ENCODE measurements at regions not wholly inside any gene's neighbourhood (a gene's known extent, or its start where the extent isn't known, plus 50 kb on each side); places are given as distances from the start of the nearest gene placed in this dataset.

GRCh38 chr11:50181334-50181733, 148.7 kb downstream of the OR4C45 start:
- peaks cover 22% of the 10 kb centered on the region for H3K36me3 Mint-ChIP-seq (ENCODE audit: low read depth)
- no peak overlapping the region for H3K4me2 ChIP-seq
- no peak for DNase-seq (ENCODE audit: low spot score)
- H3K9me3 Mint-ChIP-seq: peaks cover 66% of the 10 kb centered on the region
- H3K4me3 ChIP-seq: no peak overlapping the region
- no peak overlapping the region for H3K27ac Mint-ChIP-seq
- no peaks in the 10 kb centered on the region for H3K4me1 ChIP-seq (ENCODE audit: insufficient read depth)
- H2AFZ ChIP-seq: no peak overlapping the region
- H3F3A ChIP-seq (replicated peaks; ENCODE audit: low read depth): no peaks in the 10 kb centered on the region
- no peak overlapping the region for H3K27ac ChIP-seq (ENCODE audit: low read depth)
- no peaks in the 10 kb centered on the region for H3K79me2 ChIP-seq (replicated peaks; ENCODE audit: insufficient read depth)
- H3K4me3 Mint-ChIP-seq: no peak overlapping the region
- no peaks in the 10 kb centered on the region; the same call in 1 of the 2 replicates for H3K36me3 ChIP-seq (ENCODE audit: insufficient read depth)
- no peaks in the 10 kb centered on the region for H3K9me2 ChIP-seq (ENCODE audit: insufficient read depth)
- TF ChIP-seq, protein P1, sequence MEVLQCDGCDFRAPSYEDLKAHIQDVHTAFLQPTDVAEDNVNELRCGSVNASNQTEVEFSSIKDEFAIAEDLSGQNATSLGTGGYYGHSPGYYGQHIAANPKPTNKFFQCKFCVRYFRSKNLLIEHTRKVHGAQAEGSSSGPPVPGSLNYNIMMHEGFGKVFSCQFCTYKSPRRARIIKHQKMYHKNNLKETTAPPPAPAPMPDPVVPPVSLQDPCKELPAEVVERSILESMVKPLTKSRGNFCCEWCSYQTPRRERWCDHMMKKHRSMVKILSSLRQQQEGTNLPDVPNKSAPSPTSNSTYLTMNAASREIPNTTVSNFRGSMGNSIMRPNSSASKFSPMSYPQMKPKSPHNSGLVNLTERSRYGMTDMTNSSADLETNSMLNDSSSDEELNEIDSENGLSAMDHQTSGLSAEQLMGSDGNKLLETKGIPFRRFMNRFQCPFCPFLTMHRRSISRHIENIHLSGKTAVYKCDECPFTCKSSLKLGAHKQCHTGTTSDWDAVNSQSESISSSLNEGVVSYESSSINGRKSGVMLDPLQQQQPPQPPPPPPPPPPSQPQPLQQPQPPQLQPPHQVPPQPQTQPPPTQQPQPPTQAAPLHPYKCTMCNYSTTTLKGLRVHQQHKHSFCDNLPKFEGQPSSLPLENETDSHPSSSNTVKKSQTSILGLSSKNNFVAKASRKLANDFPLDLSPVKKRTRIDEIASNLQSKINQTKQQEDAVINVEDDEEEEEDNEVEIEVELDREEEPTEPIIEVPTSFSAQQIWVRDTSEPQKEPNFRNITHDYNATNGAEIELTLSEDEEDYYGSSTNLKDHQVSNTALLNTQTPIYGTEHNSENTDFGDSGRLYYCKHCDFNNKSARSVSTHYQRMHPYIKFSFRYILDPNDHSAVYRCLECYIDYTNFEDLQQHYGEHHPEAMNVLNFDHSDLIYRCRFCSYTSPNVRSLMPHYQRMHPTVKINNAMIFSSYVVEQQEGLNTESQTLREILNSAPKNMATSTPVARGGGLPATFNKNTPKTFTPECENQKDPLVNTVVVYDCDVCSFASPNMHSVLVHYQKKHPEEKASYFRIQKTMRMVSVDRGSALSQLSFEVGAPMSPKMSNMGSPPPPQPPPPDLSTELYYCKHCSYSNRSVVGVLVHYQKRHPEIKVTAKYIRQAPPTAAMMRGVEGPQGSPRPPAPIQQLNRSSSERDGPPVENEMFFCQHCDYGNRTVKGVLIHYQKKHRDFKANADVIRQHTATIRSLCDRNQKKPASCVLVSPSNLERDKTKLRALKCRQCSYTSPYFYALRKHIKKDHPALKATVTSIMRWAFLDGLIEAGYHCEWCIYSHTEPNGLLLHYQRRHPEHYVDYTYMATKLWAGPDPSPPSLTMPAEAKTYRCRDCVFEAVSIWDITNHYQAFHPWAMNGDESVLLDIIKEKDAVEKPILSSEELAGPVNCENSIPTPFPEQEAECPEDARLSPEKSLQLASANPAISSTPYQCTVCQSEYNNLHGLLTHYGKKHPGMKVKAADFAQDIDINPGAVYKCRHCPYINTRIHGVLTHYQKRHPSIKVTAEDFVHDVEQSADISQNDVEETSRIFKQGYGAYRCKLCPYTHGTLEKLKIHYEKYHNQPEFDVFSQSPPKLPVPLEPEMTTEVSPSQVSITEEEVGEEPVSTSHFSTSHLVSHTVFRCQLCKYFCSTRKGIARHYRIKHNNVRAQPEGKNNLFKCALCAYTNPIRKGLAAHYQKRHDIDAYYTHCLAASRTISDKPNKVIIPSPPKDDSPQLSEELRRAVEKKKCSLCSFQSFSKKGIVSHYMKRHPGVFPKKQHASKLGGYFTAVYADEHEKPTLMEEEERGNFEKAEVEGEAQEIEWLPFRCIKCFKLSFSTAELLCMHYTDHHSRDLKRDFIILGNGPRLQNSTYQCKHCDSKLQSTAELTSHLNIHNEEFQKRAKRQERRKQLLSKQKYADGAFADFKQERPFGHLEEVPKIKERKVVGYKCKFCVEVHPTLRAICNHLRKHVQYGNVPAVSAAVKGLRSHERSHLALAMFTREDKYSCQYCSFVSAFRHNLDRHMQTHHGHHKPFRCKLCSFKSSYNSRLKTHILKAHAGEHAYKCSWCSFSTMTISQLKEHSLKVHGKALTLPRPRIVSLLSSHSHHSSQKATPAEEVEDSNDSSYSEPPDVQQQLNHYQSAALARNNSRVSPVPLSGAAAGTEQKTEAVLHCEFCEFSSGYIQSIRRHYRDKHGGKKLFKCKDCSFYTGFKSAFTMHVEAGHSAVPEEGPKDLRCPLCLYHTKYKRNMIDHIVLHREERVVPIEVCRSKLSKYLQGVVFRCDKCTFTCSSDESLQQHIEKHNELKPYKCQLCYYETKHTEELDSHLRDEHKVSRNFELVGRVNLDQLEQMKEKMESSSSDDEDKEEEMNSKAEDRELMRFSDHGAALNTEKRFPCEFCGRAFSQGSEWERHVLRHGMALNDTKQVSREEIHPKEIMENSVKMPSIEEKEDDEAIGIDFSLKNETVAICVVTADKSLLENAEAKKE (CRISPR knock-in tag; IDR thresholded peaks at IDR 0.05): no peak
- no peak for TF ChIP-seq EZH2 (IDR thresholded peaks at IDR 0.05; ENCODE audit: low read depth, unreplicated experiment)
- ATAC-seq: no peak
- no peaks in the 10 kb centered on the region for H3K27me3 ChIP-seq (ENCODE audit: insufficient read depth)
- peaks cover 6% of the 10 kb centered on the region for H3K27me3 Mint-ChIP-seq (ENCODE audit: insufficient read depth, low read depth, poor library complexity)
- H3K4me1 Mint-ChIP-seq: no peaks in the 10 kb centered on the region
- H4K20me1 ChIP-seq (replicated peaks; ENCODE audit: insufficient read depth): no peaks in the 10 kb centered on the region

DNA sequence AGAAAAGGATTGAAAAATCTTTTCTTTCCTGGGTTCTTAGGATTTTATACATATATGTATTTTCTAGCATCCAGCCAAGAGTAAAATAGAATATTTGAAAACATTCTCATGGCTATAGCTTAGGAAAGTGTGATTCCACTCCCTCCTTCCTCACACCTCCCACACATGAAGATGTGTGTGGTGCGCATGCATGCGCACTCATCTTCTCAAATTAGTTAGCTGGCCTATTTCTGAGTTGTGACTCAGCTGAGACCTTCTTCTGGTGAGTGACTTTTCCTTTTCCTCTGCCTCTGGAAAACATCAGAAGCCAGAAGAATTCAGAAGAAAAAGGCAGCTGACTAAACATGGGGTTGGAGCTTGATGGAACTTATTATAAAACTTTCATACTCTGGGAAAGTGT, 149.8 kb downstream of the OR4C45 start:
- Mint-ChIP-seq H3K4me3 (no peak overlapping the region), H3K4me1 (no peaks in the 10 kb centered on the region), H3K36me3 (ENCODE audit: low read depth) (peaks cover 22% of the 10 kb centered on the region), H3K27me3 (ENCODE audit: insufficient read depth, low read depth, poor library complexity) (peaks cover 6% of the 10 kb centered on the region), H3K9me3 (peaks cover 74% of the 10 kb centered on the region), H3K27ac (no peak overlapping the region)
- no peaks in the 10 kb centered on the region for H3K27me3 ChIP-seq (ENCODE audit: insufficient read depth)
- peaks cover 4% of the 10 kb centered on the region; the same call in 1 of the 2 replicates for H3K36me3 ChIP-seq (ENCODE audit: insufficient read depth)
- no peaks in the 10 kb centered on the region for H3K9me2 ChIP-seq (ENCODE audit: insufficient read depth)
- no peak for DNase-seq (ENCODE audit: low spot score)
- no peaks in the 10 kb centered on the region for H4K20me1 ChIP-seq (replicated peaks; ENCODE audit: insufficient read depth)
- H3K27ac ChIP-seq (ENCODE audit: low read depth): no peak overlapping the region
- H3K4me1 ChIP-seq (ENCODE audit: insufficient read depth): no peaks in the 10 kb centered on the region
- no peaks in the 10 kb centered on the region for H3K79me2 ChIP-seq (replicated peaks; ENCODE audit: insufficient read depth)
- H3K4me3 ChIP-seq: no peak overlapping the region
- no peak for ATAC-seq
- no peaks in the 10 kb centered on the region for H3F3A ChIP-seq (replicated peaks; ENCODE audit: low read depth)
- no peak overlapping the region for H3K4me2 ChIP-seq
- H2AFZ ChIP-seq: no peak overlapping the region
- TF ChIP-seq CREB1 (CRISPR knock-in tag; IDR thresholded peaks at IDR 0.05; ENCODE audit: low read depth): no peak
- TF ChIP-seq JUNB (IDR thresholded peaks at IDR 0.05; ENCODE audit: unreplicated experiment): no peak
- no peak for TF ChIP-seq POLR2AphosphoS5 (IDR thresholded peaks at IDR 0.05; ENCODE audit: low read depth)
- TF ChIP-seq EZH2 (IDR thresholded peaks at IDR 0.05; ENCODE audit: low read depth, unreplicated experiment): no peak
- no peak for TF ChIP-seq ZNF331 (CRISPR knock-in tag; IDR thresholded peaks at IDR 0.05; ENCODE audit: low read depth)
- TF ChIP-seq, protein P2, sequence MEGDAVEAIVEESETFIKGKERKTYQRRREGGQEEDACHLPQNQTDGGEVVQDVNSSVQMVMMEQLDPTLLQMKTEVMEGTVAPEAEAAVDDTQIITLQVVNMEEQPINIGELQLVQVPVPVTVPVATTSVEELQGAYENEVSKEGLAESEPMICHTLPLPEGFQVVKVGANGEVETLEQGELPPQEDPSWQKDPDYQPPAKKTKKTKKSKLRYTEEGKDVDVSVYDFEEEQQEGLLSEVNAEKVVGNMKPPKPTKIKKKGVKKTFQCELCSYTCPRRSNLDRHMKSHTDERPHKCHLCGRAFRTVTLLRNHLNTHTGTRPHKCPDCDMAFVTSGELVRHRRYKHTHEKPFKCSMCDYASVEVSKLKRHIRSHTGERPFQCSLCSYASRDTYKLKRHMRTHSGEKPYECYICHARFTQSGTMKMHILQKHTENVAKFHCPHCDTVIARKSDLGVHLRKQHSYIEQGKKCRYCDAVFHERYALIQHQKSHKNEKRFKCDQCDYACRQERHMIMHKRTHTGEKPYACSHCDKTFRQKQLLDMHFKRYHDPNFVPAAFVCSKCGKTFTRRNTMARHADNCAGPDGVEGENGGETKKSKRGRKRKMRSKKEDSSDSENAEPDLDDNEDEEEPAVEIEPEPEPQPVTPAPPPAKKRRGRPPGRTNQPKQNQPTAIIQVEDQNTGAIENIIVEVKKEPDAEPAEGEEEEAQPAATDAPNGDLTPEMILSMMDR (conservative IDR thresholded peaks at IDR 0.05; ENCODE audit: low read depth in 2 of 2): no peak
- no peak for TF ChIP-seq ETS1 (IDR thresholded peaks at IDR 0.05)

Data from GM23338 (cell line).